Islet precursor cell (in vitro differentiated cells): ENCODE measurements at regions not wholly inside any gene's neighbourhood (a gene's known extent, or its start where the extent isn't known, plus 50 kb on each side); places are given as distances from the start of the nearest gene placed in this dataset.

Experiments
- DNase-seq: peaks from one replicate; pipeline ENCODE4 v3.0.0-alpha.2; 2018

- DNase-seq, result no peak
These were observed 1137.1 kb downstream of the OLFM4 start for GRCh38 chr13:54165581-54166215.

DNA sequence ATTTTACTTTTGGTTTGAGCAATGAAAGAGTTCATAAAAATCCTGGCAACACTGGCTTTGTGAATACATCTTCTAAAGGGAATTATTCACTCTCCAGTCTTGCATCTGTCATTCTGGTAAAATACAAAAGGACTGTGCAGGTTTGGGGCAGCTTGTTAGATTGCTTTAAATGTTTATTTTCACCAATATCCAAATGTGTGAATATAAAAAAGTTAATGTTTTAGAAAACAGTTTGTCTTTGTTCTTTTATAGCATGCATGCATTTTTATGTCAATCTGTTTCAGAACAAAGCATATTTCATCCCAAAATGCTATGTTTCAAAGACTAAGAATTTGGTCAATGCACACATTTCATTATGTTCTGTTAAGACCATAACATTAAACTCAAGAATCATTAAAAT, 1145.4 kb downstream of the OLFM4 start:
- no peak for DNase-seq

GRCh38 chr13:54175466-54175865, 1146.9 kb downstream of the OLFM4 start:
- no peak for DNase-seq

GRCh38 chr13:54177466-54177865, 1148.9 kb downstream of the OLFM4 start:
- no peak for DNase-seq

DNA sequence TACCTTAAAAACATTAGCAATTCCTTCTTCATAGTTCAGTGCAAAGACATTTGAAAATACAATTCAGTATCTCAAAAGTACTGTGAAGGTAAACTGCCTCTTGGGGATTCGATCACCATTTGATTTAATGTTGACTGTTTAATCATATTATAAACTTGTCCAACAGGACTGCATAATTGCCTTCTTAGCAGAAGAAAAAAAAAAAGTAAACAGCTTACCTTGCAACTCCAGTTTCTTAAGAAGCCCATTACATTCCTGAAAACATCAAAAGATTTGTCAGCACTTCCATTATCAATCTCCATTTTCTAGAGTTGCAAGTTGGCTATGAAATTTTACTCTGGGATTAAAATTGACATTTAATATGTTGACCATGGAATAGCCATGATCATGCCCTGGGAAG, 1154.6 kb downstream of the OLFM4 start:
- DNase-seq, result no peak

GRCh38 chr13:54183728-54184127, 1155.1 kb downstream of the OLFM4 start:
- no peak for DNase-seq

GRCh38 chr13:54184576-54184975, 1156.0 kb downstream of the OLFM4 start:
- no peak for DNase-seq

- no peak for DNase-seq
These were observed 1156.5 kb downstream of the OLFM4 start for GRCh38 chr13:54185101-54185500.

- DNase-seq, result peak; percentile 66
These were observed 1157.2 kb downstream of the OLFM4 start for GRCh38 chr13:54185785-54186184.

- no peak for DNase-seq
These were observed 1158.8 kb downstream of the OLFM4 start for GRCh38 chr13:54187461-54187860.

GRCh38 chr13:54194233-54195024, 1165.8 kb downstream of the OLFM4 start:
- no peak for DNase-seq

DNA sequence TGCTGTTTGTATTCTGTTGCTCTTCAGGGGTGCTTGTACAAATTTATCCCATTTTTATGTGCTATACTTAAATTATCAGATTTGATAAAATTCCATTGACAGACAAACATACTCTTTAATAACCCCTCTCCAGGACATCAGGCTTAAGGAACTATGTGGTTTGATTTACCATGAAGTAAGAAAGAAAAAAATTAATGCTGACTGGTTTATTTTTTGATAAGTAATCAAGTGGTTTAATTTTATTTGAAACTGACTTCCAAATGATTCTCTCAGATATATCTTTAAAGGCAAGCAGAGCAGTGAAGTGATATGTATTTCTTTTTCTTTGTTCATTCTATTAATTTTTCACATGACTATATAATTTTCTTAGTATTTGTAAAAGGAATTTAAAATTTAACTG, 1168.1 kb downstream of the OLFM4 start:
- DNase-seq, result no peak

- DNase-seq, result no peak
These were observed 1170.3 kb downstream of the OLFM4 start for GRCh38 chr13:54198911-54199310.

- no peak for DNase-seq
These were observed 1178.0 kb downstream of the OLFM4 start for GRCh38 chr13:54206626-54207025.

GRCh38 chr13:54210397-54211049, 1181.9 kb downstream of the OLFM4 start:
- DNase-seq, result peak; percentile 90

DNA sequence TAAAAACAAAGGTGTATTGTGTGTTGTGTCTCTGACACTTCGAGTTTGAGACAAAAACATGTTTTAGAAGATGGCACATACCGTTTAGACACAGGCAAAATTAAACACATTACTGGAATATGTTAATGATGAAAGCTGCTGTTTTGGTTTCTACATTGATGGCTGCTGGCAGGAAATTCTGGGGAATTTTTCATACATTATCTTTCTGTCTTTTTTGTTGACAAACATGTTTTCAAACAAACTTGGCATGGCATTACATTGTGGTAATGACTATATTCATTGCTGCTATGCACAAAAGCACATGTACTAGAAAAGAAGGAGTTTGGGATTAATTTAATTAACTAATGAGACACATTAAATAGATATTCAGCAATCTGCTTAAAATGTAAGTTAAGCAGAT, 1187.6 kb downstream of the OLFM4 start:
- DNase-seq, result no peak

DNA sequence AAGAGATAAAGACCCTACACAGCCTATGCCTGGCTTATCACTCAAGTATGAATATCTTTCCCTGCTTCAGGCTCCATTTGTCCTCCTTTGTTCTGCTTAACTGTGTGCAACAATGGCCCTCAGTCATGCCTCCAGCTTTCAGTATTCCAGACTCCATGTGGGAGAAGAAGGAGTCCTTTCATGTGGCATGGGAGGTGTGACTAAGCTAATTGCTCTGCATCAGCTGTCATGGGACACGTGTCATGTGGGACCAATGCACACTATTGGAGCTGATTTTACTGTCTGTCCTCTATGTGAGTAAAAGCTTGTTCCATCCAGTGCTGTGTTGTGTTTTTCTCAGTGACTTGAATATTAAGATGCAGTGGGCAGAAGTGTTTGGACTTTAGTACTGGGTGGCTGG, 1198.3 kb downstream of the OLFM4 start:
- DNase-seq, result peak; percentile 88

DNA sequence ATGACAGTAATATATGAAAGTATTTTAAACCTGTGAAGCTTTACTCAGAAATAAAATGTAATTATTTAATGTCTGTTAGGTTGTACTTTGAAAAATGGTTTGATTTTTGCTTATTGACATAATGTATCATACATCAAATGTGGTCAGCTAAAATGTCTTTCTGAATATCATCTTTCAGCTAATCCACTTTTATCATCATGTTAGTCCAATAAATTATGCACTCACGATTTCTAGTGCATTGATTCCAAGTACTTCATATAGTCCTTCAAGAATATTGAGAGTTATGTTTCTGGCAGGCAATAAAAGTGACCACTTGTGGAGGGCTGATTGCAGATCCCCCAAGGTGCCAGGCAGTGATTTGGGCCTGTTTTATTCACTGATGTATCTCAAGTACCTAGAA, 1204.1 kb downstream of the OLFM4 start:
- no peak for DNase-seq

DNA sequence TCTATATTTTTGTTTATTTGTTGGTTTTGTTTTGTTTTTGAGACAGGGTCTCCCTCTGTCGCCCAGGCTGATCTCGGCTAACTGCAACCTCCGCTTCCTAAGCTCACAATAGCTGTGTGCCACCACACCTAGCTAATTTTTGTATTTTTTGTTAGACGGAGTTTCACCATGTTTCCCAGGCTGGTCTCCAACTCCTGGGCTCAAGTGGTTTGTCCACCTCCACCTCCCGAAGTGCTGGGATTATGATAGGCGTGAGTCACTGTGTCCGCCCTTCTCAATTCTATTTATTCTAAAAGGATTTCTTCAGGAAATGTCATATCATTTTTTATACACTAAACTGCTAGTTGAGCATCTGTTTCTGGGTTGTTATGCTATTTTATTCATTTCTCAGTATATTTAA, 1206.0 kb downstream of the OLFM4 start:
- no peak for DNase-seq

GRCh38 chr13:54241719-54242118, 1213.1 kb downstream of the OLFM4 start:
- DNase-seq, result no peak

GRCh38 chr13:54248306-54248705, 1219.7 kb downstream of the OLFM4 start:
- DNase-seq, result no peak

GRCh38 chr13:54261856-54262255, 1233.2 kb downstream of the OLFM4 start:
- no peak for DNase-seq

- no peak for DNase-seq
These were observed 1235.3 kb downstream of the OLFM4 start for GRCh38 chr13:54263868-54264267.

DNA sequence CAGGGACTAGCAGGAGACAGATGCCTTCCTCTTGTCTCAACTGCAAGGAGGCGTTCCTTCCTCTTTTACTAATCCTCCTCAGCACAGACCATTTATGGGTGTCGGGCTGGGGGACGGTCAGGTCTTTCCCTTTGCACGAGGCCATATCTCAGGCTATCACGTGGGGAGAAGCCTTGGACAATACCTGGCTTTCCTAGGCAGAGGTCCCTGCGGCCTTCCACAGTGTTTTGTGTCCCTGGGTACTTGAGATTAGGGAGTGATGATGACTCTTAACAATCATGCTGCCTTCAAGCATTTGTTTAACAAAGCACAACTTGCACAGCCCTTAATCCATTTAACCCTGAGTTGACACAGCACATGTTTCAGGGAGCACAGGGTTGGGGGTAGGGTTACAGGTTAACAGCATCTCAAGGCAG, 1238.6 kb downstream of the OLFM4 start:
- peak; percentile 92 for DNase-seq
